K562 (cell line): ENCODE measurements at regions not wholly inside any gene's neighbourhood (a gene's known extent, or its start where the extent isn't known, plus 50 kb on each side); places are given as distances from the start of the nearest gene placed in this dataset.

Experiments
- ATAC-seq: fragments of 200-7000 bp; cut with Tn5 transposase; 3 replicates; pipeline ENCODE4 v1.9.1; 2020; ENCODE audit warnings: moderate library complexity
- BruUV-seq: library from RNA; stranded (reverse); fragments of 400-500 nt; replicated peaks from 2 replicates; lab custom pipeline; 2021; lab: Mats Ljungman, UMichigan
- CTCF ChIA-PET: fragments of 300-600 bp; formaldehyde crosslinking; extraction: SDS; loops from one replicate; lab custom pipeline; 2021; ENCODE audit warnings: low intra/inter-chr PET ratio; lab: Yijun Ruan, JAX
- POLR2A ChIA-PET: fragments of 300-600, 350-650 bp; sonication (Branson Sonifier 250); formaldehyde crosslinking; extraction: SDS; loops from one replicate; lab custom pipeline; 2021; ENCODE audit warnings: antibody characterized with exemption, inconsistent platforms; lab: Yijun Ruan, JAX
- DNase-seq, 4 experiments: peaks; one replicate each; pipeline versions ENCODE4 v3.0.0 to v3.0.0-alpha.2; 2011 to 2018; ENCODE audit warnings: low spot score in 3 of 4, mixed read lengths in 3 of 4; ENCODE audit errors: extremely low read depth in 1 of 4
- FAIRE-seq: peaks from 2 replicates; lab custom pipeline; 2011; peaks lifted over from hg19 to GRCh38; lab: Jason Lieb, UNC
- H2AFZ ChIP-seq: 2 replicates; pipeline ENCODE4 v1.6.0; 2011; ENCODE audit warnings: low read depth, low read length, control low read depth, inconsistent platforms
- H3K27ac ChIP-seq: fragments of 200-600 bp; 3 replicates; pipeline ENCODE4 v1.8.0; 2011; ENCODE audit warnings: low read depth, mild to moderate bottlenecking, control low read depth, inconsistent platforms, low read length, moderate library complexity, mixed read lengths; ENCODE audit errors: extremely low read depth
- H3K27me3 ChIP-seq, 2 experiments: fragments of 300-600 bp in 1 of 2; 2 replicates in 1 of 2; 3 replicates in 1 of 2; pipeline versions ENCODE4 v1.6.0 to v1.8.0; 2011; ENCODE audit warnings: inconsistent platforms in 2 of 2, low read length in 2 of 2, mild to moderate bottlenecking in 1 of 2, mixed read lengths in 1 of 2, moderate library complexity in 1 of 2; ENCODE audit not compliant: control insufficient read depth in 2 of 2, insufficient read depth in 2 of 2
- H3K36me3 ChIP-seq: fragments of 300-600 bp; 3 replicates; pipeline ENCODE4 v1.8.0; 2011; ENCODE audit warnings: mild to moderate bottlenecking, low read length, inconsistent platforms; ENCODE audit not compliant: control insufficient read depth, insufficient read depth
- H3K4me1 ChIP-seq, 2 experiments: fragments of 200-600 bp in 1 of 2; replicated peaks in 1 of 2; 2 replicates in 1 of 2; 3 replicates in 1 of 2; pipeline versions ENCODE4 v1.5.1 to v1.8.0; 2011; ENCODE audit warnings: inconsistent platforms in 2 of 2, low read length in 2 of 2, mild to moderate bottlenecking in 1 of 2, mixed read lengths in 1 of 2, moderate library complexity in 1 of 2; ENCODE audit not compliant: control insufficient read depth in 2 of 2, insufficient read depth in 2 of 2
- H3K4me2 ChIP-seq: 2 replicates; pipeline ENCODE4 v1.6.1; 2011; ENCODE audit warnings: low read length, control low read depth, inconsistent platforms, mixed read lengths; ENCODE audit not compliant: insufficient read depth
- H3K4me3 ChIP-seq: fragments of 200-600 bp; sonication (generic), shearing (Covaris generic); 2 replicates; pipeline ENCODE4 v1.5.1; 2016; ENCODE audit warnings: control low read depth, inconsistent platforms
- H3K79me2 ChIP-seq: fragments of 200-600 bp; 3 replicates; pipeline ENCODE4 v1.8.0; 2011; ENCODE audit warnings: low read length, inconsistent platforms; ENCODE audit not compliant: control insufficient read depth, insufficient read depth
- H3K9ac ChIP-seq, 2 experiments: 2 replicates each; pipeline versions ENCODE4 v1.6.0 to v1.6.1; 2011; ENCODE audit warnings: low read depth in 2 of 2, low read length in 2 of 2, control low read depth in 1 of 2, inconsistent platforms in 1 of 2, mild to moderate bottlenecking in 1 of 2, mixed read lengths in 1 of 2; ENCODE audit not compliant: insufficient read depth in 1 of 2
- H3K9me1 ChIP-seq: one replicate; pipeline ENCODE4 v1.6.0; 2011; ENCODE audit warnings: inconsistent platforms, mild to moderate bottlenecking, low read length, moderate library complexity; ENCODE audit not compliant: control insufficient read depth, insufficient read depth
- H3K9me3 ChIP-seq: replicated peaks from 2 replicates; pipeline ENCODE4 v1.5.1; 2011; ENCODE audit warnings: low read depth, low read length, inconsistent platforms; ENCODE audit not compliant: control insufficient read depth, insufficient read depth
- H4K20me1 ChIP-seq: replicated peaks from 2 replicates; pipeline ENCODE4 v1.6.1; 2011; ENCODE audit warnings: low read length, inconsistent platforms, mixed read lengths; ENCODE audit not compliant: control insufficient read depth, insufficient read depth
- CXXC5 ChIP-seq: fragments of 250-450 bp; sonication (Bioruptor Pico); IDR thresholded peaks from 2 replicates; pipeline ENCODE4 v1.8.0; 2022; ENCODE audit warnings: inconsistent platforms, mild to moderate bottlenecking, moderate library complexity
- HMG20B ChIP-seq: fragments of 250-450 bp; sonication (Bioruptor Pico); IDR thresholded peaks from 2 replicates; pipeline ENCODE4 v1.5.0; 2021; ENCODE audit warnings: mild to moderate bottlenecking
- HOMEZ ChIP-seq: fragments of 250-450 bp; sonication (Bioruptor Pico); IDR thresholded peaks from 2 replicates; pipeline ENCODE4 v1.4.0; 2020; ENCODE audit warnings: mild to moderate bottlenecking, moderate library complexity
- MLLT1 ChIP-seq, 2 experiments: fragments of 450-650 bp; IDR thresholded peaks; 2 replicates each; pipeline ENCODE4 v1.6.1; 2016
- POLR3G ChIP-seq: IDR thresholded peaks from 2 replicates; pipeline ENCODE4 v1.6.1; 2011; ENCODE audit not compliant: insufficient read length, insufficient replicate concordance; ENCODE audit errors: extremely low read depth
- SRSF9 ChIP-seq: fragments of 200-400 bp; formaldehyde crosslinking; IDR thresholded peaks from 2 replicates; pipeline ENCODE4 v1.6.1; 2017; ENCODE audit warnings: low read depth, low read length, borderline replicate concordance
- WGBS: fragments of 100-300 bp; shearing (Covaris generic); methylation state at CpG from one replicate; pipeline ENCODE4 v1.1.6; 2016; ENCODE audit warnings: low coverage, mixed read lengths; ENCODE audit not compliant: insufficient coverage; ENCODE audit errors: missing lambda C conversion rate; 5-methylcytosine and 5-hydroxymethylcytosine counted together
- in situ Hi-C: fragments of 300-500 bp; cut with MboI; formaldehyde crosslinking; loops from 4 replicates; pipeline ENCODE4 v1.15.0; 2018; ENCODE audit warnings: inconsistent platforms, mixed read lengths
- intact Hi-C: fragments of 100-400 bp; cut with micrococcal nuclease; formaldehyde crosslinking; loops from 2 replicates; pipeline ENCODE4 v1.14.2; 2022
- TF ChIP-seq, protein P1 (sequence below): IDR thresholded peaks from 2 replicates; pipeline ENCODE4 v1.6.1; 2011; ENCODE audit not compliant: insufficient read length; ENCODE audit errors: extremely low read depth
- TF ChIP-seq, protein P2 (sequence below): fragments of 450-650 bp; IDR thresholded peaks from 2 replicates; pipeline ENCODE4 v1.6.1; 2017; ENCODE audit warnings: mild to moderate bottlenecking, moderate library complexity
- TF ChIP-seq, protein P3 (sequence below), 2 experiments: fragments of 450-650 bp in 1 of 2; sonication (generic) in 1 of 2; formaldehyde crosslinking in 1 of 2; IDR thresholded peaks in 1 of 2; conservative IDR thresholded peaks in 1 of 2; 2 replicates each; pipeline versions ENCODE4 v1.6.1 to v1.8.1; 2016 to 2023; ENCODE audit warnings: mild to moderate bottlenecking in 2 of 2, moderate library complexity in 2 of 2, inconsistent platforms in 1 of 2, missing genetic modification reagents in 1 of 2

GRCh38 chr6:1190366-1190765, 121.5 kb upstream of the FOXQ1 start:
- H2AFZ ChIP-seq: no peak overlapping the region
- no peaks in the 10 kb centered on the region for H3K9me1 ChIP-seq
- WGBS: 0% methylated on average over 5 of the region's 5 CpGs
- BruUV-seq: no TSS peak
- DNase-seq (no peak), ATAC-seq (no peak), FAIRE-seq (no peak)
- no peak overlapping the region for H3K9ac ChIP-seq
- H3K79me2 ChIP-seq: no peaks in the 10 kb centered on the region
- ChIA-PET CTCF (no interaction called here), POLR2A (no interaction called here)
- H3K4me1 ChIP-seq: no peaks in the 10 kb centered on the region
- H3K4me3 ChIP-seq: no peak overlapping the region
- in situ Hi-C loops (no loop called here), intact Hi-C loops (no loop called here)
- H3K27me3 ChIP-seq: no peaks in the 10 kb centered on the region
- H3K27ac ChIP-seq: no peak overlapping the region
- no peaks in the 10 kb centered on the region for H3K36me3 ChIP-seq
- no peaks in the 10 kb centered on the region for H3K9me3 ChIP-seq
- TF ChIP-seq, protein P1, sequence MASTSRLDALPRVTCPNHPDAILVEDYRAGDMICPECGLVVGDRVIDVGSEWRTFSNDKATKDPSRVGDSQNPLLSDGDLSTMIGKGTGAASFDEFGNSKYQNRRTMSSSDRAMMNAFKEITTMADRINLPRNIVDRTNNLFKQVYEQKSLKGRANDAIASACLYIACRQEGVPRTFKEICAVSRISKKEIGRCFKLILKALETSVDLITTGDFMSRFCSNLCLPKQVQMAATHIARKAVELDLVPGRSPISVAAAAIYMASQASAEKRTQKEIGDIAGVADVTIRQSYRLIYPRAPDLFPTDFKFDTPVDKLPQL: no peak
- TF ChIP-seq, protein P2, sequence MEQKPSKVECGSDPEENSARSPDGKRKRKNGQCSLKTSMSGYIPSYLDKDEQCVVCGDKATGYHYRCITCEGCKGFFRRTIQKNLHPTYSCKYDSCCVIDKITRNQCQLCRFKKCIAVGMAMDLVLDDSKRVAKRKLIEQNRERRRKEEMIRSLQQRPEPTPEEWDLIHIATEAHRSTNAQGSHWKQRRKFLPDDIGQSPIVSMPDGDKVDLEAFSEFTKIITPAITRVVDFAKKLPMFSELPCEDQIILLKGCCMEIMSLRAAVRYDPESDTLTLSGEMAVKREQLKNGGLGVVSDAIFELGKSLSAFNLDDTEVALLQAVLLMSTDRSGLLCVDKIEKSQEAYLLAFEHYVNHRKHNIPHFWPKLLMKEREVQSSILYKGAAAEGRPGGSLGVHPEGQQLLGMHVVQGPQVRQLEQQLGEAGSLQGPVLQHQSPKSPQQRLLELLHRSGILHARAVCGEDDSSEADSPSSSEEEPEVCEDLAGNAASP: no peak
- TF ChIP-seq, protein P3, sequence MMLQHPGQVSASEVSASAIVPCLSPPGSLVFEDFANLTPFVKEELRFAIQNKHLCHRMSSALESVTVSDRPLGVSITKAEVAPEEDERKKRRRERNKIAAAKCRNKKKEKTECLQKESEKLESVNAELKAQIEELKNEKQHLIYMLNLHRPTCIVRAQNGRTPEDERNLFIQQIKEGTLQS (IDR thresholded peaks at IDR 0.05): peak; percentile 44; the same call in 1 of the 2 replicates
- TF ChIP-seq, protein P3 (CRISPR knock-in tag; conservative IDR thresholded peaks at IDR 0.05): no peak
- TF ChIP-seq CXXC5 (CRISPR knock-in tag) (no peak), SRSF9 (no peak), HOMEZ (CRISPR knock-in tag) (no peak), MLLT1 (IDR thresholded peaks at IDR 0.05) (no peak), HMG20B (CRISPR knock-in tag) (no peak), POLR3G (no peak)
- H4K20me1 ChIP-seq: no peaks in the 10 kb centered on the region
- no peak overlapping the region for H3K4me2 ChIP-seq
